CD4-positive, alpha-beta T cell treated with Interferon gamma for 1 hour (primary cell): ENCODE measurements at regions not wholly inside any gene's neighbourhood (a gene's known extent, or its start where the extent isn't known, plus 50 kb on each side); places are given as distances from the start of the nearest gene placed in this dataset.

Source experiments
- DNase-seq: peaks from one replicate; pipeline ENCODE4 v3.0.0-alpha.2; 2020

- DNase-seq, result no peak
Measured at GRCh38 chr14:95409477-95410272, 90.0 kb upstream of the CLMN start.

GRCh38 chr14:95408731-95409476 lies 89.2 kb upstream of the CLMN start:
- no peak for DNase-seq

DNA sequence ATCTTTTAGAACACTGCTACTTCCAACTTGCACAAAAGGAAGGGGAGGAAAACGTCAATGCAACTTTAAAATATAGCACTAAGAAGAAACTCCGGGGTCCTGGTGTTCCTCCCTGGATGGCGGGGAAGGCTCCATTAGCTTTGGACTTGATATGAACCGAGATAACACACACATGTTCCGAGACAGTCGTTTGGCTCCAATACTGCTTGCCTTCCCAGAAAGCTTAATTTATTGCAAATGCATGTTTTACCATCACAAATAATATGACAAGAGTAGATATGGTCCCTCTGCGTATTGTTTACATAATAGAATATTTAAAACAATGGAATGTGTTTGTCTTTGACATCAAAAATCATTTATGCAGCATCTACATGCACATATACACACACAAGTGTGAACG lies 87.6 kb upstream of the CLMN start:
- DNase-seq, result no peak

DNA sequence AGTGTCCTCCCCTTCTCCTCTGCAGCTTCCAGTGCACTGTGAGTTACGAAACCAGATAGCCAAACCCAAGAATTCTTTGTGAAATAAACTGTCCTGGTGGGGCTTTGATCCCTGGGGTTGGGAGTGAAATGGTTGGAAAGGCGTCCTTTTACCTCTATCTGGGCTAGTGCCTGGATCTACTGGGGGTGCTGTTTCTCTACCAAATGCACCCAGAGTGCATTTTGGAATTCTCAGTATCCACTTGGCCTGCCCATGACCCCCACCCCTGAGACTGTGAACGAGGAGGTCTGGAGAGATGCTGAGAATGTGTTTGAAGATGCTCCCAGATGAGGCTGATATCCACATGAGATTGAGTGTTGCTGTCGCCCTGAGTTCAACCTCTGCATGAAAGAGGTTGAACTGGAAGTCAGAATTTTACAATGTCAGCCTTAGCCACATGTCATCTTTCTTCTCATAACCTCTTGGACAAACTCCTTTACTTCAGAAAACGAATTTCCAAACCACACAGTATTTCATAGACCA lies 87.1 kb upstream of the CLMN start:
- no peak for DNase-seq

DNA sequence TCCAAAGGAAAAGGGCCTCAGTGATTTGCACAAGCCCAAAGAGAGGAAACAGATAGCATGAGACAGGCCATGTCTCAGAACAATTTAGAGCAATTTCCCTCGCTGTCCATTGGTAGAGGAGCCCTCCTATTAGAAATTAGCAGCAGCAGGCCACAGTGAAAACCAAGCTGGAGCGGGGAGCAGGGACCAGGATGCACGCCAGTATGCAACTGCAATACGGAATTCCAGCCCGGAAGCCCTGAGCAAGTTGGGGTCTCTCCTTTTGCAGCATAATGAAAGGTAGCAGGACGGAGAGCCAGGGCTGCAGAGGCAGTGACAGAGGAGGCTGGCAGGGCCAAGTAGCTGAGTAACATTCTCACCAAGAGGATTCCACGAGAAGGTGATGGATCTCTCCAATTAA lies 84.9 kb upstream of the CLMN start:
- DNase-seq, result no peak

DNA sequence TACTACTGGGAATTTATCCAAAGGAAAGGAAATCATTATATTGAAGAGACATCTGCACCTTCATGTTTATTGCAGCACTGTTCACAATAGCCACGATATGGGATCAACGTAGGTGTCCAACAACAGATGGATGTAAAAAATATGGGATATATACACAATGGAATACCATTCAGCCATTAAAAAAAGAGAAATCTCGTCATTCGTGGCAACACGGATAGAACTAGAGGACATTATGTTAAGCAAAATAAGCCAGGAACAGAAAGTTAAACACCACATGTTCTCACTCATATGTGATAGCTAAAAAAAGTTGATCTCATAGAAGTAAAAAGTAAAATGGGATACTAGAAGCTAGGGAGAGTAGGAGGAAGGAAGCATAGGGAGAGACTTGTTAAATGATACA lies 82.9 kb upstream of the CLMN start:
- no peak for DNase-seq

- no peak for DNase-seq
Measured at GRCh38 chr14:95402176-95402575, 82.5 kb upstream of the CLMN start.

DNA sequence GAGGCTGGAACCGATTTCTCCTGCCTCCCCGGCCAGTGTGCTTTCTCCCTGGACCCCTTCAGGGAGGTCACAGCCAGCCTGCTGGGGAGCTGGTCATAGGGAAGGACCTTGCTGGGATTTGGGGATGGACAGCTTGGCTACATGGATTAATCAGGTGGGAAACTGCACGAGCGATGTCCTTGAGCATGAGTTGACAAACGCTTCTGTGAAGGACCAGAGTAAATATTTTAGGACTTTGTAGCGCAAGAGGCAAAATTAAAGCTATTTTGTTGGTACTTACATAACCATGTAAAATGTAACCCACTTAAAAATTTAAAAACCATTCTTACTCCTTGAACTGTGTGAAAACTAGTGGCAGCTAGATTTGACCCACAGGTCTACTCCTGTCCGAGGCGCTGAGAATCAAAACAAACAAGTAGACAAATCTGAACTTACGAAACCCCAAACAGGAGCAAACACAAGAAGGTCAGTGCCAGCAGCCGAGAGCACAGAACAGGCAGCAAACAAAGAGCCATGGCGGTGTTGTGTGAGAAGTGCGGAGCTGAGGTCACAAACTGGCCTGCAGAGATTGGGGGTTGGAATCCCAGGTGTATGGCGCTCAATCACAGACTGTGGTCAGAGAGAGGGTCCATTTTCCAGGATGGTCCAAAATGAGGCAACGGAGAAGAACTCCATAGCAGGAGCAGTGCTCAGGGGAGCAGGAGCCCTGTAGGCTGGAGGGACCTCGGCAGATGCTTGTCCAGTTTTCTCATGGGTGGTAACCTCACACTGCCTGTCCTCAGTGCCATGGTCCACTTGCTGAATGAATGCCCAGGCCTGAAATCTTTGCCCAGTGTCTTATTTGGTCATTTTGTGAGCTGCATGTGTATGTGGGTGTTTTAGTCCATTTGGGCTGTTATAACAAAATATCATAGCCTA lies 79.2 kb upstream of the CLMN start:
- no peak for DNase-seq

DNA sequence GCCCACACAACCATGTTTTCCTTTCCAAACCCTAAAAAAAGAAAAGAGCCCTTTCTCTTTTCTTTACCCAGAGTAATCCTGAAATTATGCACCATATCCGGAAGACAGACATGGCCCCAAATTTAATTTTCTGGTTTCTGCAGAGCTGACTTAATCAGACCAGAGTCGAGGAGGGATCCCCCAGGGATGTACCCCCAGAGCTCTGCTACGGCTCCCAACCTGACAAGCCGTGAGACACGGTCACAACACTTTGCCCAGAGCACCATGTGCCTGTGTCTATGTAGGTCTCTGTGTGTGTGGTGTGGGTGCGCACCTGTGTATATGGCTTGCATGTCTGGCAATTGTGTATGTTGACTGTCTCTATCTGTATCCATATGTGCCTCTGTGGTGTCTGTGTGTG lies 77.6 kb upstream of the CLMN start:
- no peak for DNase-seq

DNA sequence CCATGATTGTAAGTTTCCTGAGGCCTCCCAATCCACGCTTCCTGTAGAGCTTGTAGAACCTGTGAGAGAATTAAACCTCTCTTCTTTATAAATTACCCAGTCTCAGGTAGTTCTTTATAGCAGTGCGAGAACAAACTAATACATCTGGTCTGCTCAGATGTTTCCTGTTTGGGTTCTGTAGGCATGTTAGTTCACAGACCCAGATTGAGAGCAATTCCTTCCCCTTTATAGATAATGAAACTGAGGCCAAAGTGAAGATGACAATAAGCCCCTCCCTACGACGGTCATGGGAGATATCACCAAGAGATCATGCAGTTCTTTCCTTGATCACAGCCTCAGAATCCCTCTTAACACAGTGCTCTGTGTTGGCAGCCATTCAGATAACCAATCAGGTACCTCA lies 76.5 kb upstream of the CLMN start:
- DNase-seq, result no peak

DNA sequence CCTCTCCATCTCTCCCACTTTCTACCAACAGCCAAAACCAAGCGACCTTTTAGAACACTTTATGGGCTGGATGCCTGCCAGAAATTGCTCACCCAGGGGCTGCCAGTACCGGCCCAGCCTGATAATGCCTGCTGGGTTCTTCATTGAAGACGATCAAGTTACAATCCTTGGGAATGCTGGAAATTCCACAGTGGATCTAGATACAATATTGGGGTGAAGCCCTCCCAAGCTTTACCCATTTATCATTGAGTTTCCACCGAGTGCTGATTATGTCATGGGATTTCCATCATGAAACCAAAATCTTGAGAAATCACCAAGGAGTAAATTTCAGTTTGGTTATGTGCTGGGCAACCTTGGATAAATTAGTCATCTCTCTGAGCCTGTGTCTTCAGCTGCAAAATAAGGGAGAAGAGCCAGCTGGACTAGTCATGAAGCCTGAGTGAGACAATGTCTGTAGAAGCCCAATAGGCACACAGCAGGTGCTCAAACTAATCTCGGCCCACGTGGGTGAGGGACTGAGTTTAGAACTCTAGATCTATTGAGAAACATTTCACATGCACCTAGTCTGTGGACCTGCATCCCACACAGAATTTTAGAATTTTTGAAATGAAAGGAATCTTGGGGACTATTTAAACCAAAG lies 75.5 kb upstream of the CLMN start:
- no peak for DNase-seq

- no peak for DNase-seq
Measured at GRCh38 chr14:95394297-95395097, 74.8 kb upstream of the CLMN start.

DNA sequence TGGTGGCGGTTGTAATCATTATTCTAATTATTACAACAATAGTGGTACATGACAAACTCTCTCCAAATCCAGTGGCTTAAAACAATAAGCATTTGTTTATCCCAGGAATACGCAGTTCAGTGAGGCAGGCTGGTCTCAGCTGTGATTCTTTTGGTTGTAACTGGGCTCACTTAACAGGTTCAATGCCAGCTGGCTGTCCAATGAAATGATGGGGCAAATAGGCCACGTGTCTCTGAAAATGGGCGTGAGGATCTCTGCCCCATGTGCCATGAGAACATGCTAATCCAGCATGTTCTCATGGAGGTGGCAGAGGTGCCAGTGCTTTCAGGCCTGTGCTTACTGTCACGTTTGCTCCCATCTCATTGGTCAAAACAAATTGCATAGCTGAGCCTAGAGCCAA lies 73.1 kb upstream of the CLMN start:
- no peak for DNase-seq

DNA sequence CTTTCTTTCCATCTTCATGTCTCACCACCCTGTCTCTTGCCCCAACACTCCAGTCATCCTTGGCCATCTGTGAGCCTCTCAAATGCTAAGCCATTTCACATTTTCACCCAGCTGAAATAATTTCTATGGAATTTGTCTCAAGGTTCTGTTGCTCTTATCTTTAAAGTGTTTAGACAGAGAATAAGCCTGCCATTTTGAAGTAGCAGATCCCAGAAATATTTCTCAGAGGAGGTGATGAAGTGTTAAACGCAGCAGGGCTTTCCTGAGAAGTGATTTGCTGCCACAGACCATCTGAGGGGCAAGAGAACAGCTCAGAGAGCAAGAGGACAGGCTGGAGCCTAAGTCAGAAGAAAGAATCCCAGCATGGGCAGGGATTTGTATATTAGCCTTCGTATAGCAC lies 71.6 kb upstream of the CLMN start:
- DNase-seq, result no peak

DNA sequence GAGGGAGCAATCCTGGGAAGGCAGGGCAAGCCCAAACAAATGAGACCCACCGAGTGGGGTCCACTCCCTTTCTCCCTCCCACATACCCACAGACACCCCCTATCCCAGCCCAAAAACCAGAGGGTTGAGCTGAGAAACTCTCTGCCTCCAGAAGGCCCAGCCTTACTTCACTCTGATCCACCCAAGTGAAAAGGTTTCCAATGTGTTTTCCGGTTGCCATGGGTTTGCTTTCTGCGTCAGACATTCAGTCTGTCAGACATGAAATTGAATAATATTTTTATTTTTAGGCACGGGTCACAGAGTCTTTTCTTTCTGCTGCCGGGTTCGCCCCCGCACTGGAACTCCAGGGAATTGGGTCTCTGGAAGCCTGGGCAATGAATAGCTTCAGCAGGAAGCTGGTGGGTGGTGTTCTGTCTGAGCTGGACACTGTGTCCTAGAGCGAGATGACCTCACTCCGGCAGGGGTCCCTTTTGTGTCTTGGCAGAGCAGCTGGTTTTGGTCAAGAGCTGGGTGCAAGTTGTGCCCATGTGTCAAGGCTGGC lies 69.8 kb upstream of the CLMN start:
- no peak for DNase-seq

GRCh38 chr14:95388699-95389098 lies 69.0 kb upstream of the CLMN start:
- no peak for DNase-seq

DNA sequence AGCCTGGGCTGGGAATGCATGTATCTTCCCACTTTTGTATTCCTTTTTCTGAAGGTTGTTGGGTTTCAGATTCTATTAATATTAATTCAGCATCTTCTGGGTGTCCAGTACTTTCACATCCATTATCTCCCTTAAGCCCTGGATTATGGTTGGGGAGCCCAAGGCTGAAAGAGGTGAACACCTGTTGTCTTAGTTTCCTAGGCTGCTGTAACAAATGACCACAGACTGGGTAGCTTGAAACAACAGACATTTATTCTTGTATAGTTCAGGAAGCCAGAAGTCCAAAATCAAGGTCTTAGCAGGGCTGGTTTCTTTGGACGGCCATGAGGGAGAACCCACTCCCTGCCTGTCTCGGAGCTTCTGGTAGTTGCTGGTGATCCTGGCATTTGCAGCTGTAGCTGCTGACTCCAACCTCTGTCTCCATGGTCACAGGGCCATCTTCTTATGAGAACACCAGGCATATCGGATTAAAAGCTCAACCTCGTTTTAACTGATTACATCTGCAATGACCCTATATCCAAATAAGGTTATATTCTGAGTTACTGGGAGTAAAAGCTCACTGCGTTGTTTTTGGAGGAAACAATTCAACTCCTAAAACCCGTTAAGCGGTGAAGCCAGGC lies 68.2 kb upstream of the CLMN start:
- DNase-seq, result no peak

DNA sequence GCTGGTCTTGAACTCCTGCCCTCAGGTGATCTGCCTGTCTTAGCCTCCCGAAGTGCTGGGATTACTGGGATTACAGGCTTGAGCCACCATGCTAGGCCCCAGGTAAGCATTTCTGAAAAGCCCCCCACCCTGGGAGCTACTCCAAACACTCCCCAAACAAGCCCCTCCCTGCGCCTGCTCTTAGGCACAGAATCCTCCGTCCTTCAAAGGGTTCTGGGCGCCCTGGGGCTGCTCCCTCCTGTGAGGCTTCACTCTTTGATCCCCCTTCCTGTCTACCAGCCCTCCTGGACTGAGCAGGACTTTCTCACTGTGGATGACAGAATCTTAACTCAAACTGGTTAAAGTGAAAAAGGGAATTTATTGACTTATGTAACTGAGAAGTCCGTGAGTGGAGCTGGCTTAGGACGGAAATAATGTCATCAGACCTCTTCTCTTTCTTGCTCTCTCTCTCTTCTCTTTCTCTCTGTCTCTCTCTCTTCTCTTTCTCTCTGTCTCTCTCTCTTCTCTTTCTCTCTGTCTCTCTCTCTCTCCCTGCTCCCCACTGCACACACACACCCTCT lies 66.9 kb upstream of the CLMN start:
- no peak for DNase-seq

DNA sequence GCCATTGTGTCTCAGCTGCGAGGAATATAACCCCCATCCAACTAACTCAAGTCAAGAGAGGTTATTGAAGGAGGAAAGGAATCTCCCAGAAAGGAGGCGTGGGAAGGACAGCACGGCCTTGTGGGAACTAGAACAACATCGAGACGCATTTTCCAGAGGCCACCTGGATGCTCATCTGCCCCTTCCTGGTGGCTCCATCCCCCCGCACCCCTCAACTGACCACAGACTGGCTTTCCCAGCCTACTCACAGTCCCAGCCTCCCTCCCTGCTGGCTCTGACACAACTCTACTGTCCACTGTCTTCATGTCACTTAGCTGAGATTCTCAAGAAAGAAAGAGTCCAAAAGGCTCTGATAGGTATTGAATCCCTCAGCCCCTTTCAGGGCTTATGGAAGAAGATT lies 66.0 kb upstream of the CLMN start:
- no peak for DNase-seq

DNA sequence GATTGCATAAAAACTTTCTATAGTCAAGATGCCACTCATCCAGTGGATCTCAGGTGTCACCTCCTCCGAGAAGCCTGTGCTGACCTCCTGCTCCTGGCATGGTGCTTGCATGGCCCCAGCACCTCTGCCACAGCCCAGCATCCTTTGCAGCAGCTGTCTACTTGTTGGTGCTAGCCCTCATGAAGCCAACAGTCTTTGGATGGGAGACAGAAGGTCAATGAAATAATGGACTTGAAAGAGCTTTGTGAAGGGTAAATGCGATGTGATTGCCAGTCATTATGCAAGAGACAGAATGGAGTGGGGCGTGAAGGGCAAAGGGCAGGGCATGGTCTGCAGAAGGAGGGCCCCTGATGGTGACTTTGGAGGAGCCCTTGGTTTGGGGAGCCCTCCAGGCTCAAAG lies 63.0 kb upstream of the CLMN start:
- no peak for DNase-seq

GRCh38 chr14:95381726-95382125 lies 62.0 kb upstream of the CLMN start:
- no peak for DNase-seq
